ENCODE measurements at regions not wholly inside any gene's neighbourhood (a gene's known extent, or its start where the extent isn't known, plus 50 kb on each side); places are given as distances from the start of the nearest gene placed in this dataset.

- TF ChIP-seq JUN (IDR thresholded peaks at IDR 0.05; ENCODE audit: borderline replicate concordance, insufficient read depth, insufficient read length, low read depth) = no peak
- no peak for TF ChIP-seq CTCF (IDR thresholded peaks at IDR 0.05; ENCODE audit: extremely low read depth in 1 of 2, insufficient read depth in 1 of 2, low read depth in 1 of 2, low read length in 2 of 2)
- no peak for TF ChIP-seq EZH2 (IDR thresholded peaks at IDR 0.05; ENCODE audit: borderline replicate concordance, low read depth, low read length, severe bottlenecking)
- TF ChIP-seq POLR2A (IDR thresholded peaks at IDR 0.05; ENCODE audit: low read depth, low read length) = no peak
- no peak for TF ChIP-seq POLR2AphosphoS5 (IDR thresholded peaks at IDR 0.05; ENCODE audit: insufficient read depth, low read depth, low read length)
- TF ChIP-seq MAX (IDR thresholded peaks at IDR 0.05; ENCODE audit: insufficient read depth, insufficient read length) = no peak
These were observed 640.7 kb upstream of the MKI67 start for GRCh38 chr10:128766915-128767314.
